ENCODE measurements at regions not wholly inside any gene's neighbourhood (a gene's known extent, or its start where the extent isn't known, plus 50 kb on each side); places are given as distances from the start of the nearest gene placed in this dataset.
"Not testable (repeated sequence)": the region's sequence is repeated elsewhere in the genome, so short reads cannot be mapped to it uniquely, and the experiment has no call there.

GRCh38 chrX:40949071-40949470, 136.2 kb upstream of the USP9X start:
- H3K27ac ChIP-seq: no peak overlapping the region
- H3K27me3 ChIP-seq (ENCODE audit: insufficient read depth, low read depth, severe bottlenecking): peaks cover 10% of the 10 kb centered on the region
- H3K4me3 ChIP-seq (ENCODE audit: low read depth, low read length): no peak overlapping the region
- DNase-seq: no peak
- H3K9me3 ChIP-seq (ENCODE audit: severe bottlenecking): no peaks in the 10 kb centered on the region
- H3K36me3 ChIP-seq: no peaks in the 10 kb centered on the region
- TF ChIP-seq CTCF (IDR thresholded peaks at IDR 0.05; ENCODE audit: low read depth, low read length): no peak

GRCh38 chrX:40950546-40950945, 134.7 kb upstream of the USP9X start:
- H3K4me3 ChIP-seq (ENCODE audit: low read depth, low read length): no peak overlapping the region
- H3K36me3 ChIP-seq: no peaks in the 10 kb centered on the region
- H3K27me3 ChIP-seq (ENCODE audit: insufficient read depth, low read depth, severe bottlenecking): peaks cover 10% of the 10 kb centered on the region
- H3K27ac ChIP-seq: no peak overlapping the region
- no peaks in the 10 kb centered on the region for H3K9me3 ChIP-seq (ENCODE audit: severe bottlenecking)
- TF ChIP-seq CTCF (IDR thresholded peaks at IDR 0.05; ENCODE audit: low read depth, low read length): no peak
- DNase-seq: no peak

DNA sequence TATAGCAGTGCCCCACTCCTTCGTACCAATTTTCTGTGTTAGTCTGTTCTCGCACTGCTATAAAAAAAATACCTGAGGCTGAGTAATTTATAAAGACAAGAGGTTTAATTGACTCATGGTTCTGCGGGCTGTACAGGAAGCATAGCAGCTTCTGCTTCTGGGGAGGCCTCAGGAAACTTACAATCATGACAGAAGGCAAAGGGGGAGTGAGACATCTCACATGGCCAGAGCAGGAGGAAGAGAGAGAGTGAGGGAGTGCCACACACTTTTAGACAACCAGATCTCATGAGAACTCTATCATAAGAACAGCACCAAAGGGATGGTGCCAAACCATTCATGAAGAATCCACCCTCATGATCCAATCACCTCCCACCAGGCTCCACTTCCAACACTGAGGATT, 133.8 kb upstream of the USP9X start:
- H3K27me3 ChIP-seq (ENCODE audit: insufficient read depth, low read depth, severe bottlenecking): peaks cover 10% of the 10 kb centered on the region
- not testable (repeated sequence) for H3K9me3 ChIP-seq (ENCODE audit: severe bottlenecking); H3K4me3 ChIP-seq (ENCODE audit: low read depth, low read length); DNase-seq; H3K27ac ChIP-seq; H3K36me3 ChIP-seq

DNA sequence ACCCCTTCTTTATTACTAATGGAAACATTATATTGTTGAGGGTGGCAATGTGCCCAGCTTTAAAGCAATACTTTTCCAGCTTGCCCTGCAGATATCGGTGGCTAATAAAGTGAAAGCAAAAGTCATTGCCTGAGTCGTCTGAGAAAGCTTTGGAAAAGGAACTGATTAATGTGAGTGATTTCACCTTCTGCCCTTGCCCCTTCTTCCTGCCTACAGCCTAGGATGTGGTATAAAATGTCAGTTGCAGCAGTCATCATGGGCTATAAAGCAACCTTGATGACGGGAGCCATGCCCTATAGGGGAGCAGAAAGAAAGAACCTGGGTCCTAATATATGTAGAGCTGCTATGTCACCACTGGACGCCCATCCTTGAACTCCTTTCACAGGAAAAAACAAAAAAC, 132.4 kb upstream of the USP9X start:
- DNase-seq: no peak
- Histone ChIP-seq H3K4me3 (ENCODE audit: low read depth, low read length) (no peak overlapping the region), H3K9me3 (ENCODE audit: severe bottlenecking) (no peaks in the 10 kb centered on the region), H3K36me3 (no peaks in the 10 kb centered on the region), H3K27me3 (ENCODE audit: insufficient read depth, low read depth, severe bottlenecking) (peaks cover 10% of the 10 kb centered on the region), H3K27ac (no peak overlapping the region)
- TF ChIP-seq CTCF (IDR thresholded peaks at IDR 0.05; ENCODE audit: low read depth, low read length): no peak

DNA sequence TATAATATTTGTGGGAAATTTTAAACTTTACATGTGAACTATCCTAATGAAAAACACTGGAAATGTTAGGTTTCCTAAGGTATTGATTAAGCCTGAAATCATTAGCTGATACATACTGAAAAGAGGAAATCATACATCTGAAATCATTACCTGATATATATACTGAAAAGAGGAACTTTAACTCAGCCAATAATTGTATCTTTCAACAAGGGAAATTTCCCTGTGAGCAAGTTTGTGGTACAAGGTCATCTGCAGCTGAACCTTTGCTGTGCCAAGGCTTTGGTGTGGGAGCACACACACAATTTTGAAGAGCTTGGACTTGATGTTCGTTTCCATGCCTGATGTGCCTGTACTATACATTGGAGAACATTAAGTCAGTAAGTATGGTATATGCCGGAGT, 131.9 kb upstream of the USP9X start:
- Histone ChIP-seq H3K4me3 (ENCODE audit: low read depth, low read length) (no peak overlapping the region), H3K27ac (no peak overlapping the region), H3K9me3 (ENCODE audit: severe bottlenecking) (no peaks in the 10 kb centered on the region), H3K27me3 (ENCODE audit: insufficient read depth, low read depth, severe bottlenecking) (peaks cover 6% of the 10 kb centered on the region), H3K36me3 (no peaks in the 10 kb centered on the region)
- TF ChIP-seq CTCF (IDR thresholded peaks at IDR 0.05; ENCODE audit: low read depth, low read length): no peak
- no peak for DNase-seq

DNA sequence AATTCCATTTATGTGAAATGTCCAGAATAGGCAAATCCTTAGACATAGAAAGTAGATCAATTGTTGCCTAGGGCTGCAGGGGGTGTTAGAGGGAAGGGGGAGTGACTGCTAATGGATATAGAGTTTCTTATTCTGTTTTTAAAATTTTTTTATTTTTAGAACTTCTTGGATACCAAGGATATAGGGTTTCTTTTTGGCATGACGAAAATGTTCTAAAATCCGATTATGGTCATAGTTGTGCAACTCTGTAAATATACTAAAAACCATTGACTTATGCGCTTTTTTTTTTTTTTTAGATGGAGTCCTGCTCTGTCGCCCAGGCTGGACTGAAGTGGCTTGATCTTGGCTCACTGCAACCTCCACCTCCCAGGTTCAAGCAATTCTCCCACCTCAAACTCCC, 125.2 kb upstream of the USP9X start:
- H3K4me3 ChIP-seq (ENCODE audit: low read depth, low read length): no peak overlapping the region
- no peak for TF ChIP-seq CTCF (IDR thresholded peaks at IDR 0.05; ENCODE audit: low read depth, low read length)
- no peak for DNase-seq

More for the DNA sequence above, 125.2 kb upstream of the USP9X start:
- H3K27me3 ChIP-seq (ENCODE audit: insufficient read depth, low read depth, severe bottlenecking): no peaks in the 10 kb centered on the region
- H3K9me3 ChIP-seq (ENCODE audit: severe bottlenecking): no peaks in the 10 kb centered on the region
- no peak overlapping the region for H3K27ac ChIP-seq
- no peaks in the 10 kb centered on the region for H3K36me3 ChIP-seq
